GM18951 (cell line): ENCODE measurements at regions not wholly inside any gene's neighbourhood (a gene's known extent, or its start where the extent isn't known, plus 50 kb on each side); places are given as distances from the start of the nearest gene placed in this dataset.

ENCODE experiments used
- POLR2A ChIP-seq: IDR thresholded peaks from 4 replicates; pipeline ENCODE4 v1.6.1; 2011; ENCODE audit warnings: mild to moderate bottlenecking; ENCODE audit not compliant: insufficient read length, insufficient read depth; ENCODE audit errors: extremely low read depth
- in situ Hi-C: fragments of 300-500 bp; cut with MboI; formaldehyde crosslinking; loops from one replicate; pipeline ENCODE4 v1.12.0; 2022; ENCODE audit warnings: low sequenced_read_pairs, mixed read lengths, inconsistent platforms; ENCODE audit not compliant: unreplicated experiment

GRCh38 chr5:1685066-1685465, 114.6 kb downstream of the MRPL36 start:
- in situ Hi-C loops: no loop called here

GRCh38 chr5:1681955-1682354, 117.7 kb downstream of the MRPL36 start:
- no peak for TF ChIP-seq POLR2A
- in situ Hi-C loops: no loop called here

More at GRCh38 chr5:1685066-1685465, 114.6 kb downstream of the MRPL36 start:
- no peak for TF ChIP-seq POLR2A

GRCh38 chr5:1673042-1673677, 126.5 kb downstream of the MRPL36 start:
- in situ Hi-C loops: no loop called here
- no peak for TF ChIP-seq POLR2A

- in situ Hi-C loops: no loop called here
- TF ChIP-seq POLR2A: no peak
Observed at GRCh38 chr5:1672396-1672795, 127.2 kb downstream of the MRPL36 start.

GRCh38 chr5:1671351-1671750, 128.3 kb downstream of the MRPL36 start:
- in situ Hi-C loops: no loop called here
- no peak for TF ChIP-seq POLR2A

GRCh38 chr5:1670351-1670750, 129.3 kb downstream of the MRPL36 start:
- in situ Hi-C loops: no loop called here
- no peak for TF ChIP-seq POLR2A

- in situ Hi-C loops: no loop called here
- no peak for TF ChIP-seq POLR2A
Observed at GRCh38 chr5:1669276-1670155, 130.1 kb downstream of the MRPL36 start.

GRCh38 chr5:1668141-1668721, 131.4 kb downstream of the MRPL36 start:
- in situ Hi-C loops: no loop called here
- no peak for TF ChIP-seq POLR2A

GRCh38 chr5:1667648-1668140, 131.9 kb downstream of the MRPL36 start:
- TF ChIP-seq POLR2A: no peak
- in situ Hi-C loops: no loop called here

GRCh38 chr5:1666812-1667588, 132.6 kb downstream of the MRPL36 start:
- TF ChIP-seq POLR2A: no peak
- in situ Hi-C loops: no loop called here

GRCh38 chr5:1666221-1666620, 133.4 kb downstream of the MRPL36 start:
- in situ Hi-C loops: no loop called here
- TF ChIP-seq POLR2A: no peak

GRCh38 chr5:1665803-1666202, 133.8 kb downstream of the MRPL36 start:
- TF ChIP-seq POLR2A: no peak
- in situ Hi-C loops: no loop called here

- TF ChIP-seq POLR2A: no peak
- in situ Hi-C loops: no loop called here
Observed at GRCh38 chr5:1665231-1665630, 134.4 kb downstream of the MRPL36 start.

GRCh38 chr5:1663186-1663585, 136.5 kb downstream of the MRPL36 start:
- in situ Hi-C loops: no loop called here
- no peak for TF ChIP-seq POLR2A
